Tibial nerve (tissue), 4 donors: ENCODE measurements at regions not wholly inside any gene's neighbourhood (a gene's known extent, or its start where the extent isn't known, plus 50 kb on each side); places are given as distances from the start of the nearest gene placed in this dataset.

ENCODE experiments used
- CTCF ChIP-seq, 5 experiments: fragments of 200-600 bp in 3 of 5; fragments of 450-650 bp in 2 of 5; sonication (generic) in 3 of 5; IDR thresholded peaks; one replicate each; pipeline ENCODE4 v1.5.1; 2016 to 2019; ENCODE audit warnings: antibody characterized with exemption in 5 of 5, mild to moderate bottlenecking in 3 of 5, moderate library complexity in 2 of 5
- EP300 ChIP-seq, 2 donors: sonication (generic); formaldehyde crosslinking; IDR thresholded peaks; one replicate each; pipeline ENCODE4 v1.6.1; 2017; ENCODE audit warnings: antibody characterized with exemption in 2 of 2, mild to moderate bottlenecking in 1 of 2
- POLR2A ChIP-seq, 2 donors: fragments of 450-650 bp; IDR thresholded peaks; one replicate each; pipeline ENCODE4 v1.6.1; 2017; ENCODE audit warnings: antibody characterized with exemption in 2 of 2, mild to moderate bottlenecking in 2 of 2, moderate library complexity in 2 of 2

DNA sequence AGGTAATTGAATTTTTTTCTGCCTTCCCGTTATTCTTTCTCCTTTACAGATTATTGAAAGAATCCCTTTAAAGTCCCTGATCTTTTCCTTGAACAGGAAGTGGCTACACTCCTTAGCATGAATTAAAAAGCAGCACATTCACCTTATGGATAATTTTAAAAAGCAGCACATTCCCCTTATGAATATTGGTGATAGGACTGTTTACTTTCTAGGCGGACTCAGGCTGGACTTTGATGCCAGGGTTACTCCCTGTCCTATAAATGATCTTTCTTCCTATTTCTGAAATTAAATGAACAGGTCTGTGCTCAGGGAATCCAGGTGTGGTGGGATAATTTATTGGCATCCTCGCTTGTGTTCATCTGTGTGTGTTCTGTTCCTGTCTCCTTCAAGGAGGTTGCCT, 226.0 kb downstream of the DCDC2C start:
- TF ChIP-seq CTCF (IDR thresholded peaks at IDR 0.05) (no peak), POLR2A (IDR thresholded peaks at IDR 0.05) (no peak), EP300 (IDR thresholded peaks at IDR 0.05) (no peak)
